Panc1 (cell line): ENCODE measurements at regions not wholly inside any gene's neighbourhood (a gene's known extent, or its start where the extent isn't known, plus 50 kb on each side); places are given as distances from the start of the nearest gene placed in this dataset.

Experiments used
- ATAC-seq: fragments of 200-7000 bp; cut with Tn5 transposase; 2 replicates; pipeline ENCODE4 v1.9.1; 2020; ENCODE audit warnings: mild to moderate bottlenecking, moderate library complexity
- BruUV-seq: library from RNA; stranded (reverse); fragments of 400-500 nt; replicated peaks from 2 replicates; lab custom pipeline; 2021; lab: Mats Ljungman, UMichigan
- CTCF ChIA-PET: fragments of 300-600 bp; sonication (Branson Sonifier 250); formaldehyde crosslinking; loops from one replicate; lab custom pipeline; 2022; ENCODE audit warnings: antibody characterized with exemption; lab: Charles Lee
- POLR2A ChIA-PET: fragments of 300-600 bp; sonication (Branson Sonifier 250); formaldehyde crosslinking; loops from one replicate; lab custom pipeline; 2022; ENCODE audit warnings: antibody characterized with exemption; lab: Charles Lee
- DNase-seq: peaks from one replicate; pipeline ENCODE4 v3.0.0-alpha.2; 2010; ENCODE audit warnings: low read depth, low spot score
- H3K27ac ChIP-seq: 2 replicates; pipeline ENCODE4 v1.5.1; 2011; ENCODE audit warnings: mild to moderate bottlenecking, low read length, inconsistent platforms
- H3K27me3 ChIP-seq: fragments of 200-500 bp; sonication (Bioruptor generic); 2 replicates; pipeline ENCODE4 v1.6.0; 2014; ENCODE audit warnings: low read length, inconsistent platforms; ENCODE audit not compliant: control insufficient read depth, insufficient read depth
- H3K36me3 ChIP-seq: fragments of 200-500 bp; sonication (Bioruptor generic); 2 replicates; pipeline ENCODE4 v1.5.1; 2014; ENCODE audit warnings: inconsistent platforms, mild to moderate bottlenecking, low read length, moderate library complexity; ENCODE audit not compliant: control insufficient read depth, insufficient read depth
- H3K4me1 ChIP-seq: 2 replicates; pipeline ENCODE4 v1.5.1; 2011; ENCODE audit warnings: inconsistent platforms, mild to moderate bottlenecking, low read length, moderate library complexity; ENCODE audit not compliant: control insufficient read depth, insufficient read depth
- H3K4me3 ChIP-seq, 2 experiments: 2 replicates each; pipeline ENCODE4 v1.5.1; 2011 to 2012; ENCODE audit warnings: low read depth in 2 of 2, low read length in 2 of 2, mild to moderate bottlenecking in 2 of 2, inconsistent platforms in 1 of 2, moderate library complexity in 1 of 2
- H3K9me3 ChIP-seq: fragments of 200-500 bp; sonication (Bioruptor generic); 2 replicates; pipeline ENCODE4 v1.5.1; 2014; ENCODE audit warnings: low read depth, mild to moderate bottlenecking, inconsistent platforms, low read length, moderate library complexity; ENCODE audit not compliant: control insufficient read depth, insufficient read depth
- CTCF ChIP-seq: fragments of 450-650 bp; IDR thresholded peaks from 2 replicates; pipeline ENCODE4 v1.5.1; 2017; ENCODE audit warnings: mild to moderate bottlenecking
- POLR2AphosphoS5 ChIP-seq: IDR thresholded peaks from 2 replicates; pipeline ENCODE4 v1.6.1; 2012; ENCODE audit warnings: mild to moderate bottlenecking, low read depth, low read length, moderate library complexity
- REST ChIP-seq, 2 experiments: IDR thresholded peaks; 2 replicates each; pipeline ENCODE4 v1.6.1; 2011 to 2012; ENCODE audit warnings: low read depth in 2 of 2, control low read depth in 1 of 2, low read length in 1 of 2, mild to moderate bottlenecking in 1 of 2, moderate library complexity in 1 of 2; ENCODE audit not compliant: insufficient read depth in 1 of 2
- SIN3A ChIP-seq: IDR thresholded peaks from 2 replicates; pipeline ENCODE4 v1.6.1; 2012; ENCODE audit warnings: low read depth, mild to moderate bottlenecking, low read length, moderate library complexity, borderline replicate concordance; ENCODE audit not compliant: insufficient read depth
- TCF7L2 ChIP-seq: IDR thresholded peaks from 2 replicates; pipeline ENCODE4 v1.6.1; 2011; ENCODE audit warnings: mild to moderate bottlenecking, low read depth, low read length, inconsistent platforms
- in situ Hi-C: cut with HindIII; loops from 2 replicates; pipeline ENCODE4 v1.10.0; 2016; ENCODE audit warnings: low sequenced_read_pairs, low pct_unique_long_range_greater_than_20kb
- intact Hi-C: fragments of 100-400 bp; cut with micrococcal nuclease; formaldehyde crosslinking; loops from one replicate; pipeline ENCODE4 v1.10.0; 2022; ENCODE audit not compliant: unreplicated experiment

GRCh38 chr6:139925894-139926641 is 551.6 kb upstream of the CITED2 start:
- intact Hi-C loops, result no loop called here
- CTCF ChIA-PET, result no interaction called here
- ATAC-seq, result no peak

GRCh38 chr6:139923964-139924475 is 549.6 kb upstream of the CITED2 start:
- H3K27me3 ChIP-seq, result no peaks in the 10 kb centered on the region
- CTCF ChIA-PET, result no interaction called here
- no peaks in the 10 kb centered on the region for H3K36me3 ChIP-seq
- intact Hi-C loops, result no loop called here
- H3K4me1 ChIP-seq, result no peaks in the 10 kb centered on the region
- BruUV-seq, result no TSS peak
- no peaks in the 10 kb centered on the region for H3K9me3 ChIP-seq
- DNase-seq, result no peak
- POLR2A ChIA-PET, result no interaction called here
- TF ChIP-seq CTCF (no peak), TCF7L2 (no peak), REST (IDR thresholded peaks at IDR 0.05; ENCODE audit: insufficient read depth in 1 of 2, low read depth in 2 of 2, low read length in 1 of 2) (no peak), POLR2AphosphoS5 (no peak), SIN3A (no peak)
- in situ Hi-C loops, result no loop called here
- no peak overlapping the region for H3K27ac ChIP-seq
- no peak overlapping the region for H3K4me3 ChIP-seq
- ATAC-seq, result no peak

More at GRCh38 chr6:139925894-139926641, 551.6 kb upstream of the CITED2 start:
- Histone ChIP-seq H3K9me3 (no peaks in the 10 kb centered on the region), H3K4me3 (no peak overlapping the region), H3K36me3 (no peaks in the 10 kb centered on the region), H3K27me3 (no peaks in the 10 kb centered on the region), H3K4me1 (no peaks in the 10 kb centered on the region), H3K27ac (no peak overlapping the region)
- POLR2A ChIA-PET, result interaction anchor here (0.6 kb wide), 1 partner anchor 433 kb away, joined by 3 read pairs; no protein-coding TSS in a partner anchor
- in situ Hi-C loops, result no loop called here
- no peak for TF ChIP-seq SIN3A
- TF ChIP-seq TCF7L2, result no peak
- TF ChIP-seq CTCF, result no peak
- TF ChIP-seq REST (IDR thresholded peaks at IDR 0.05; ENCODE audit: insufficient read depth in 1 of 2, low read depth in 2 of 2, low read length in 1 of 2), result no peak
- no peak for TF ChIP-seq POLR2AphosphoS5
- DNase-seq, result no peak
- no TSS peak for BruUV-seq
